Neural cell (in vitro differentiated cells): ENCODE measurements at regions not wholly inside any gene's neighbourhood (a gene's known extent, or its start where the extent isn't known, plus 50 kb on each side); places are given as distances from the start of the nearest gene placed in this dataset.

Source experiments
- EP300 ChIP-seq: fragments of 450-650 bp; conservative IDR thresholded peaks from 2 replicates; pipeline ENCODE4 v1.6.1; 2014; ENCODE audit warnings: antibody characterized with exemption, mild to moderate bottlenecking, moderate library complexity; ENCODE audit not compliant: poor library complexity, severe bottlenecking
- EZH2 ChIP-seq: fragments of 200-600, 300-800 bp; shearing (Covaris generic), sonication (generic); IDR thresholded peaks from 2 replicates; pipeline ENCODE4 v1.6.1; 2014; ENCODE audit warnings: antibody characterized with exemption, low read length, borderline replicate concordance, mild to moderate bottlenecking; ENCODE audit not compliant: insufficient read depth, poor library complexity, severe bottlenecking
- RAD21 ChIP-seq: fragments of 450-650 bp; conservative IDR thresholded peaks from 2 replicates; pipeline ENCODE4 v1.6.1; 2014; ENCODE audit warnings: antibody characterized with exemption, mild to moderate bottlenecking, moderate library complexity
- TF ChIP-seq, protein P1 (sequence below): fragments of 450-650 bp; IDR thresholded peaks from 2 replicates; pipeline ENCODE4 v1.5.1; 2014; ENCODE audit warnings: antibody characterized with exemption, mild to moderate bottlenecking, moderate library complexity; ENCODE audit not compliant: poor library complexity, severe bottlenecking

DNA sequence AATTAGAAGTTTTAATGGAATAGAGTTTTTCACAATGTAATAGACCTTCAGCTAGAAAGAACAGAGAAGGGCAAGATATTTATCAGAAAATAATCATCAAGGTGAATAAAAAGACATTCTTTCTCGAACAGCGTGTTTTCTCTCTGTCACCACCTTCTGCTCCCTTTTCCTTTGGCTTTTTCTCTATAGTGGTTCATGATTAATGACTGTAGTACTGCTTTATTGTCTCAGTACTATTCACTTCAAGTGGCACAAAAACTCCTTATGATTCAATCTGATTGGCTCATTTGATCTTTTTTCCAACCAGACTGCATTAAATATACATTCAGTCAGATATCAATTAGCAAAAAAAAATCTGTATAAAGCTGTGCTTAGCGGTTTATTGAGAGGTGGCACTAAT, 516.0 kb downstream of the OTOL1 start:
- TF ChIP-seq EZH2 (no peak), EP300 (no peak), RAD21 (no peak)
- TF ChIP-seq, protein P1, sequence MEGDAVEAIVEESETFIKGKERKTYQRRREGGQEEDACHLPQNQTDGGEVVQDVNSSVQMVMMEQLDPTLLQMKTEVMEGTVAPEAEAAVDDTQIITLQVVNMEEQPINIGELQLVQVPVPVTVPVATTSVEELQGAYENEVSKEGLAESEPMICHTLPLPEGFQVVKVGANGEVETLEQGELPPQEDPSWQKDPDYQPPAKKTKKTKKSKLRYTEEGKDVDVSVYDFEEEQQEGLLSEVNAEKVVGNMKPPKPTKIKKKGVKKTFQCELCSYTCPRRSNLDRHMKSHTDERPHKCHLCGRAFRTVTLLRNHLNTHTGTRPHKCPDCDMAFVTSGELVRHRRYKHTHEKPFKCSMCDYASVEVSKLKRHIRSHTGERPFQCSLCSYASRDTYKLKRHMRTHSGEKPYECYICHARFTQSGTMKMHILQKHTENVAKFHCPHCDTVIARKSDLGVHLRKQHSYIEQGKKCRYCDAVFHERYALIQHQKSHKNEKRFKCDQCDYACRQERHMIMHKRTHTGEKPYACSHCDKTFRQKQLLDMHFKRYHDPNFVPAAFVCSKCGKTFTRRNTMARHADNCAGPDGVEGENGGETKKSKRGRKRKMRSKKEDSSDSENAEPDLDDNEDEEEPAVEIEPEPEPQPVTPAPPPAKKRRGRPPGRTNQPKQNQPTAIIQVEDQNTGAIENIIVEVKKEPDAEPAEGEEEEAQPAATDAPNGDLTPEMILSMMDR: no peak
